HUES48 (cell line): ENCODE measurements at regions not wholly inside any gene's neighbourhood (a gene's known extent, or its start where the extent isn't known, plus 50 kb on each side); places are given as distances from the start of the nearest gene placed in this dataset.
A peak's percentile ranks its signal among the peaks of the same experiment; 100 is the strongest.

ENCODE experiments used
- H3K27ac ChIP-seq: one replicate; pipeline ENCODE4 v1.7.0; 2013; ENCODE audit warnings: low read depth, low read length, inconsistent platforms
- H3K27me3 ChIP-seq: 2 replicates; pipeline ENCODE4 v1.6.1; 2013; ENCODE audit warnings: mild to moderate bottlenecking, low read length; ENCODE audit not compliant: control insufficient read depth, insufficient read depth
- H3K36me3 ChIP-seq: 2 replicates; pipeline ENCODE4 v1.6.1; 2013; ENCODE audit warnings: low read length; ENCODE audit not compliant: control insufficient read depth, insufficient read depth
- H3K4me1 ChIP-seq: 2 replicates; pipeline ENCODE4 v1.6.1; 2013; ENCODE audit warnings: mild to moderate bottlenecking, low read length; ENCODE audit not compliant: control insufficient read depth, insufficient read depth
- H3K4me3 ChIP-seq: 2 replicates; pipeline ENCODE4 v1.5.1; 2013; ENCODE audit warnings: mild to moderate bottlenecking, low read depth, low read length
- H3K9ac ChIP-seq: 2 replicates; pipeline ENCODE4 v1.6.1; 2013; ENCODE audit warnings: mild to moderate bottlenecking, low read depth, low read length, moderate library complexity
- H3K9me3 ChIP-seq: 2 replicates; pipeline ENCODE4 v1.6.1; 2013; ENCODE audit warnings: low read length; ENCODE audit not compliant: control insufficient read depth, insufficient read depth

GRCh38 chr19:28914173-28914572 is 298.8 kb downstream of the UQCRFS1 start:
- H3K4me3 ChIP-seq, result no peak overlapping the region
- H3K27me3 ChIP-seq, result no peaks in the 10 kb centered on the region
- no peak overlapping the region for H3K9ac ChIP-seq
- 0 out of 2 replicates have a peak, but pooled peaks cover 3% of the 10 kb centered on the region for H3K4me1 ChIP-seq
- H3K27ac ChIP-seq, result no peak overlapping the region
- H3K36me3 ChIP-seq, result no peaks in the 10 kb centered on the region
- no peaks in the 10 kb centered on the region for H3K9me3 ChIP-seq

DNA sequence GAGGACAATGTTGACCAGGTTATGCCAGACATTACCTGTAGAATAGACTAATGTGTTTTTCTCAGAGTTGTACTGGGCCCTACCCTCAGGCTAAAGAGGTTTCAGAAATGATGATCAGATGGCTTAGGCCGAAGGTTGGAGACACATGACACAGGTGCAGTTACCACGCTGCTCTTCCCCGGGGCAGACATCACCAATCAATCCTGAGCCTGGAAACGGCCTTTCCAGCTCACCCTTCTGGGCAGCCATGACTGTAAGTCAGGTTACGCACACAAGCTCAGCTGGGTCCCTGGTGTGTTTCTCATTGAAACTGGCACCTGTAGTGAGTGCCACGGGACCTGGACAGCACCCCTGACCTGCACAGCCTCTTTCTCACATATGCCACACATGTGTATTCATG is 299.3 kb downstream of the UQCRFS1 start:
- Histone ChIP-seq H3K27ac (no peak overlapping the region), H3K4me1 (0 out of 2 replicates have a peak, but pooled peaks cover 3% of the 10 kb centered on the region), H3K9ac (no peak overlapping the region), H3K27me3 (no peaks in the 10 kb centered on the region), H3K9me3 (no peaks in the 10 kb centered on the region), H3K36me3 (no peaks in the 10 kb centered on the region), H3K4me3 (no peak overlapping the region)

DNA sequence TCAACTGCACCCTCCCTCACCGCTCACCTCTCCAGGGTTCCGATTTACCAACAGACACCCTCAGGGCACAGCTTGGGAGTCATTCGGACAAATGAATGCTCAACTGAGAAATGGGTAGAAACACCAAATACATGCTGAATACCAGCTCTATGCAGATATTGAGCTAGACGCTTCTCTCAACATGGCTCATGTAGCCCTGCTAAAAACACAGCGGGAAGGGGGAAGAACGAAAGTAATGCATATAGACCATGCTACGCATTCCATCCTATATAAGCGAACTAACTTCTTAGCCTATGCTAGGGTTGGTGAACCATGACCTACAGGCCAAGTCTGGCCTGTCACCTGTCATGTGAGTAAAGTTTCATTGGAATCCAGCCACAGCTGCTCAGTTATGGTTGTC is 304.0 kb downstream of the UQCRFS1 start:
- Histone ChIP-seq H3K27me3 (no peaks in the 10 kb centered on the region), H3K36me3 (no peaks in the 10 kb centered on the region), H3K4me1 (no peaks in the 10 kb centered on the region), H3K9ac (no peak overlapping the region), H3K4me3 (no peak overlapping the region), H3K9me3 (no peaks in the 10 kb centered on the region), H3K27ac (no peak overlapping the region)

GRCh38 chr19:28907534-28907933 is 305.4 kb downstream of the UQCRFS1 start:
- no peaks in the 10 kb centered on the region for H3K4me1 ChIP-seq
- no peaks in the 10 kb centered on the region for H3K9me3 ChIP-seq
- H3K36me3 ChIP-seq, result no peaks in the 10 kb centered on the region
- no peak overlapping the region for H3K27ac ChIP-seq
- no peaks in the 10 kb centered on the region for H3K27me3 ChIP-seq
- H3K4me3 ChIP-seq, result no peak overlapping the region
- no peak overlapping the region for H3K9ac ChIP-seq

GRCh38 chr19:28905996-28906395 is 307.0 kb downstream of the UQCRFS1 start:
- Histone ChIP-seq H3K27me3 (no peaks in the 10 kb centered on the region), H3K4me3 (no peak overlapping the region), H3K27ac (no peak overlapping the region), H3K4me1 (no peaks in the 10 kb centered on the region), H3K36me3 (no peaks in the 10 kb centered on the region), H3K9me3 (no peaks in the 10 kb centered on the region), H3K9ac (no peak overlapping the region)

DNA sequence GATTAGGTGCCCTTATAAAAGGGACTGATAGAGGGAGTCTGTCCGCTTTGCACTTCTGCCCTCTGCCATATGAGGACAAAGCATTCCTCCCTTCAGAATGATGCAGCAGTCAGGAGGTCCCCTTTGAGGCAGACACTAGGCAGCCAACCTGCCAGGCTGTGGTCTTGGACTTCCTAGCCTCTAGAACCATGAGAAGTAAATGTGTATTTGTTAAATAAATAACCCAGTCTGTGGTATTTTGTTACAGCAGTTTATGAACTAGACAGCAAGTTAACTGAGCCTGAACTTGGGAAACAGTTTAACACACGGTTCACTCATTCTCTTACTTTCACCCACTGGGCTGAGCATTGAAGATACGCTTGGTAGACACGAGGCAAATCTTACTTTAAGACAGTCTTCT is 313.2 kb downstream of the UQCRFS1 start:
- Histone ChIP-seq H3K9me3 (no peaks in the 10 kb centered on the region), H3K27ac (no peak overlapping the region), H3K27me3 (no peaks in the 10 kb centered on the region), H3K4me3 (no peak overlapping the region), H3K4me1 (peaks cover 6% of the 10 kb centered on the region), H3K36me3 (no peaks in the 10 kb centered on the region), H3K9ac (no peak overlapping the region)

- no peaks in the 10 kb centered on the region for H3K36me3 ChIP-seq
- no peaks in the 10 kb centered on the region for H3K9me3 ChIP-seq
- no peak overlapping the region for H3K4me3 ChIP-seq
- H3K27me3 ChIP-seq, result no peaks in the 10 kb centered on the region
- no peak overlapping the region for H3K27ac ChIP-seq
- H3K4me1 ChIP-seq, result peaks cover 6% of the 10 kb centered on the region
- no peak overlapping the region for H3K9ac ChIP-seq
These were observed 314.7 kb downstream of the UQCRFS1 start for GRCh38 chr19:28898249-28898648.

GRCh38 chr19:28889941-28890670 is 322.8 kb downstream of the UQCRFS1 start:
- Histone ChIP-seq H3K27me3 (no peaks in the 10 kb centered on the region), H3K4me3 (no peak overlapping the region), H3K4me1 (peaks cover 14% of the 10 kb centered on the region), H3K9ac (no peak overlapping the region), H3K27ac (no peak overlapping the region), H3K9me3 (no peaks in the 10 kb centered on the region), H3K36me3 (no peaks in the 10 kb centered on the region)

DNA sequence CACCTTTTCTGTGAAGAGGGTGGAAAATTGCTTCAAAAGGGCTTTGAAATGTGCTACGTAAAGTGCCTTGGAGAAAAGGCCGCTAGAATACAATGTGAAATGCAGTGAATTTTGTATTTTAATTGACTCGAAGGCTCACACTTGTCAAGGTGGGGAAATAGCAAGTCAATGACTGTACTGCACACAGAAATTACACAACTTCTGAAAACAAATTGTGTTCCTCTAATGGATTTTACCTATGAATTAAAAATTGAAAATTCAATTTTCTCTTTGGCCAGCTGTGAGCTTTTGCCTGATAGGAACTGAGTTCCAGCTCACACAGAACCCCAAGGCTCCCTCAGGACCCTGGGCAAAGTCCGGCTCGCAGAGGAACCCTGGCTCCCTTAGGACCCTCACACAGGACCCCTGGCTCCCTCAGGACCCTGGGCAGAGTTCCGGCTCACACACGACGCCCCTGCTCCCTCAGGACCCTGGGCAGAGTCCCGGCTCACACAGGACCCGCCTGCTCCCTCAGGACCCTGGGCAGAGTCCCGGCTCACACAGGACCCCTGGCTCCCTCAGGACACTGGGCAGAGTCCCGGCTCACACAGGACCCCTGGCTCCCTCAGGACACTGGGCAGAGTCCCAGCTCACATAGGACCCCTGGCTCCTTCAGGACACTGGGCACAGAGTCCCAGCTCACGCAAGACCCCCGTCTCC is 324.9 kb downstream of the UQCRFS1 start:
- Histone ChIP-seq H3K9ac (no peak overlapping the region), H3K36me3 (no peaks in the 10 kb centered on the region), H3K4me1 (peaks cover 27% of the 10 kb centered on the region), H3K27ac (no peak overlapping the region), H3K9me3 (no peaks in the 10 kb centered on the region), H3K4me3 (no peak overlapping the region), H3K27me3 (no peaks in the 10 kb centered on the region)

GRCh38 chr19:28886708-28887107 is 326.2 kb downstream of the UQCRFS1 start:
- H3K27ac ChIP-seq, result peak overlapping the region; percentile 20
- no peak overlapping the region for H3K9ac ChIP-seq
- no peaks in the 10 kb centered on the region for H3K27me3 ChIP-seq
- no peak overlapping the region for H3K4me3 ChIP-seq
- H3K4me1 ChIP-seq, result peaks cover 37% of the 10 kb centered on the region
- H3K36me3 ChIP-seq, result no peaks in the 10 kb centered on the region
- no peaks in the 10 kb centered on the region for H3K9me3 ChIP-seq

GRCh38 chr19:28885965-28886364 is 327.0 kb downstream of the UQCRFS1 start:
- no peaks in the 10 kb centered on the region for H3K9me3 ChIP-seq
- no peaks in the 10 kb centered on the region for H3K36me3 ChIP-seq
- H3K27me3 ChIP-seq, result no peaks in the 10 kb centered on the region
- H3K4me3 ChIP-seq, result no peak overlapping the region
- H3K9ac ChIP-seq, result no peak overlapping the region
- peaks cover 44% of the 10 kb centered on the region for H3K4me1 ChIP-seq
- H3K27ac ChIP-seq, result no peak overlapping the region
